ENCODE measurements at regions not wholly inside any gene's neighbourhood (a gene's known extent, or its start where the extent isn't known, plus 50 kb on each side); places are given as distances from the start of the nearest gene placed in this dataset.
"Not testable (repeated sequence)": the region's sequence is repeated elsewhere in the genome, so short reads cannot be mapped to it uniquely, and the experiment has no call there.

GRCh38 chr13:88976466-88976865 is 1305.3 kb downstream of the SLITRK5 start:
- no peak for DNase-seq (ENCODE audit: extremely low read depth, low read depth, low spot score)

- DNase-seq (ENCODE audit: extremely low read depth, low read depth, low spot score) = no peak
Measured at GRCh38 chr13:88978607-88979006, 1307.4 kb downstream of the SLITRK5 start.

GRCh38 chr13:88979465-88980175 is 1308.4 kb downstream of the SLITRK5 start:
- DNase-seq (ENCODE audit: extremely low read depth, low read depth, low spot score) = no peak

- no peak for DNase-seq (ENCODE audit: extremely low read depth, low read depth, low spot score)
Measured at GRCh38 chr13:89003656-89004055, 1332.5 kb downstream of the SLITRK5 start.

- DNase-seq (ENCODE audit: extremely low read depth, low read depth, low spot score) = no peak
Measured at GRCh38 chr13:89011615-89012014, 1340.4 kb downstream of the SLITRK5 start.

DNA sequence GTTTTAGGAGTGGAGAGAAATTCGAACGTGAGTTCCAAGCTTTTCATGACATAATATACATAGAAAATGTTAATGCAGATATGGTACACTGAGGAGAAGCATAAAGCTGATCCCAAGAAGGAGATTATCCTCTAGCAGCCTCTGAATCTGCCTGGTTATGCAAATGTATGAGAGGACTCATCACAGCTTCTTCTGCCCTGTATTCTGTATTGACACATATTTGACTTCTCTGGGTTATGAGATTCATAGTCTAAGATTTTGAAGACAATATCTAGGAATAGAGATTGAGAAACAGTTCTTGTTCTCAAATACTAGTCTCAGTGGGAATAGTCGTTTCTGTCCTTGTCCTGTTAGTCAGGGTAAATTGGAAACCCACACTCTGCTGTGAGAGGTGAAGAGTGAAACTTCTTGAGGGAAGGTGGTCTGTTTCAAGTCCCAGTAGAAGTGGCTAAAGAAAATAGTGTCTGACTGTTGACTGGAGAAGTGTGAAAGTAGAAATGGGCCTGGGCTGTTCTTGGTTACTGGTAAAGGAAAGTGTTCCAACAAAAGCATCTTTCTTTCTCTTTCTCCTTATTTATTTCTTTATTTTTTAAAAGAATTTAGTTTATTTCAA is 1356.6 kb downstream of the SLITRK5 start:
- no peak for DNase-seq (ENCODE audit: extremely low read depth, low read depth, low spot score)

- no peak for DNase-seq (ENCODE audit: extremely low read depth, low read depth, low spot score)
Measured at GRCh38 chr13:89029062-89029461, 1357.9 kb downstream of the SLITRK5 start.

DNA sequence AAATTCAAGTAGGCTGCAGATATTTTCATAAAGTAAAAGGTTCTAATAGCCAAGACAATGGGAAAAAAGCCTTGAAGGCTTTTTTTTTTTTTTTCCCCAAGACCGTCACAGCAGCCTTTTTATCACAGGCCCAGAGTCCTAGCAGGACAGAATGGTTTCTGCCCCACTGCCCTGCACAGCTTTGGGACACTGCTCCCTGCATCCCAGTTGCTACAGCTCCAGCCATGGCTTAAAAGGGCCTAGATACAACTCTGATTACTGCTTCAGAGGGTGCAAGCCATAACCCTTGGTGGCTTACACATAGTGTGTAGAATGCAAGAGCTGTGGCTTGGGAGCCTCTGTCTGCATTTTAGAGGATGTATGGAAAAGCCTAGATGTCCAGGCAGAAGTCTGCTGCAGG is 1362.8 kb downstream of the SLITRK5 start:
- DNase-seq (ENCODE audit: extremely low read depth, low read depth, low spot score) = no peak

DNA sequence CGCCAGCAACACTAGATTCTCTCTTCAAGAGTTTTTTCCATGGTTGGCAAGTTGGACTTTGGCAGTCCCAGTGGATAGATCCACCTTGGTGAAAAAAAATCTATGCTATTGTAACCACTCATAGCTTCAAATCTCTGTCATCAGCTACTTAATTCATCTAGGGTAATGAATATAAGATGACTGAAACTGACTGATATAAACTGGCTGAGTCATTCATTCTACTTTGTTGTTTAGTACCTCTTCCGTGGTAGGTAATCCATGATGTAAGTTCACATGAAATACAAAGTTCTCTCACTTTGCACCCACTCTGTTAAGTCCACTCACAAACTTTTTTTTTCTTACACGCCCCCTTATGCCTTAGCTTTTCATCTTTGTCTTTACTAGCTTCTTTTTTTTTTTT is 1381.5 kb downstream of the SLITRK5 start:
- no peak for DNase-seq (ENCODE audit: extremely low read depth, low read depth, low spot score)

GRCh38 chr13:89053418-89053817 is 1382.2 kb downstream of the SLITRK5 start:
- no peak for DNase-seq (ENCODE audit: extremely low read depth, low read depth, low spot score)

DNA sequence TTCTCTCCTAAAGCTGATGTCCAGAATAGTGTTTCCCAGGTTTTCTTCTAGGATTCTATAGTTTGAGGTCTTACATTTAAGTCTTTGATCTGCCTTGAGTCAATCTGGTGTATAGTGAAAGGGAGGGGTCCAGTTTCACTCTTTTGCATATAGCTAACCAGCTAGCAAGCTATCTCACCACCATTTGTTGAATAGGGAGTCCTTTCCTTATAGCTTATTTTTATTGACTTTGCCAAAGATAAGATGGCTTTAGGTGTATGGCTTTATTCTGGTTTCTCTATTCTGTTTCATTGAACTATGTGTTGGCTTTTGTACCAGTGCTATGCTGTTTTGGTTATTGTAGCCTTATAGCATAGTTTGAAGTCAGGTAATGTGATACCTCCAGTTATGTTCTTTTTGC is 1386.1 kb downstream of the SLITRK5 start:
- DNase-seq (ENCODE audit: extremely low read depth, low read depth, low spot score) = no peak

GRCh38 chr13:89057862-89058261 is 1386.7 kb downstream of the SLITRK5 start:
- no peak for DNase-seq (ENCODE audit: extremely low read depth, low read depth, low spot score)

DNA sequence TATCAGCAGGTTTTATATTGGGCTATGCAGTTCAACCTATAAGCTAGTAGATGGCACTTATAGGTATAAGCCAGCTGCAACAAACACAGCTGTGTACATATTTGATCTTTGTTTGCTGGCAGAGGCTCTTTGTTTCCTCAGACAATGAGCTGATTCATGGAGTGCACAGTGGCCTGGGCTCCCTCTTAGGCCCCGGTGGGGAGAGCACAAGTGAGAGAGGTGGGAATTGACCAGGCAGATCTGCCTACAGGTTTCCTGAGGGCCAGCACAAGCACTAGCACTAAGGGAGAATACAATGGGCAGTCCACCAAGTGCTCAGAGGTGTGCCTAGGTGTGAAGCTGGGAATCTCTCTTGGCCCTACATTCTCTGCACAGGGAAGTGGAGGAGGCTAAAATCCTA is 1390.7 kb downstream of the SLITRK5 start:
- no peak for DNase-seq (ENCODE audit: extremely low read depth, low read depth, low spot score)

DNA sequence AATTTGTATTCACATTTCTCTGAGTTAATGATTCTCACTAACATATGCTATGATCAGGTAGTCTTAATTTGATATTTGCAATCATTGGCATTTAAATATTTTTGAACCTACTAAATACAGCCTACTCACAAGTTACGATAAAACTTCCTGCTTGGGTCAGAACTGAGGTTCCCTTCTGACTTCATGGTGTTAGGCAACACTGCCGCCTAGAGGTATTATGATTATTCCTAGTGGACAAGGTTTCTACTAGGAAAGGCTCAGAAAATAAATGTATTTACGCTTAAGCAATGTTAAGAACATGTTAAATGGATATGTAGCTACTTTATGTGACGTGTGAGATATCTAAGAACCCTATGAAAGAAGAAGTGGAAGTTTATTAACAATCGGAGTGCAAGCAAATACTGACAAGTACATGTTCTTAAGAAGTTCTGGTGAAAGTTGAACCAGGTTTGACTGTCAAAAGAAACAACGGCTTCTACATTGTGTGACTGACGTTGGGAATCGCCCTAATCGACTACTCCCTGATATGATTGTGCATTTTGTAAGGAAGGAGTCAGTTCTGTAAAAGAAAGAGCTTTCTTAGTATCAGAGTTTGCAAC is 1395.8 kb downstream of the SLITRK5 start:
- DNase-seq (ENCODE audit: extremely low read depth, low read depth, low spot score) = no peak

DNA sequence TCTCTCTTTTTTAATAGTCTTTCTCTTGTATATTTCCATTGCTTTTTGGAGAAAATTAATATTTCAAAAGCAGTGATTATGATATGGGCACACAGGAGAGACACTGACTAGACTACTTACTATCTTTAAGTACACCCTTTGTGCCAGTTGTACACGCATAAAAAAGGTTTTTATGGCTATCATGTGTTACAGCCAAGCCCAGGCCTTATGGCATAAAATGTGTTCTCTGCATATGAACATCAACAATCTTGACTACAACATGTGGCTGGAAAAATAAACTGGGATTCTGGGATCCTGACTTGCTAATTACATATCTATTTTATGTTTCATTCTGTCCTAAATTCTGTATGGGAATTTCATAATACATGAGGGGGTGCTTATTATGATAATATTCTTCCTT is 1401.8 kb downstream of the SLITRK5 start:
- DNase-seq (ENCODE audit: extremely low read depth, low read depth, low spot score) = no peak

GRCh38 chr13:89076622-89077021 is 1405.5 kb downstream of the SLITRK5 start:
- DNase-seq (ENCODE audit: extremely low read depth, low read depth, low spot score) = no peak

- DNase-seq (ENCODE audit: extremely low read depth, low read depth, low spot score) = no peak
Measured at GRCh38 chr13:89082623-89083022, 1411.5 kb downstream of the SLITRK5 start.

DNA sequence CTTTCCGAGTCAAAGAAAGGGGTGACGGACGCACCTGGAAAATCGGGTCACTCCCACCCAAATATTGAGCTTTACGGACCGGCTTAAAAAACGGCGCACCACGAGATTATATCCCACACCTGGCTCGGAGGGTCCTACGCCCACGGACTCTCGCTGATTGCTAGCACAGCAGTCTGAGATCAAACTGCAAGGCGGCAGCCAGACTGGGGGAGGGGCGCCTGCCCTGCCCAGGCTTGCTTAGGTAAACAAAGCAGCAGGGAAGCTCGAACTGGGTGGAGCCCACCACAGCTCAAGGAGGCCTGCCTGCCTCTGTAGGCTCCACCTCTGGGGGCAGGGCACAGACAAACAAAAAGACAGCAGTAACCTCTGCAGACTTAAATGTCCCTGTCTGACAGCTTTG is 1416.9 kb downstream of the SLITRK5 start:
- not testable (repeated sequence) for DNase-seq (ENCODE audit: extremely low read depth, low read depth, low spot score)

GRCh38 chr13:89097994-89098393 is 1426.8 kb downstream of the SLITRK5 start:
- DNase-seq (ENCODE audit: extremely low read depth, low read depth, low spot score) = no peak

DNA sequence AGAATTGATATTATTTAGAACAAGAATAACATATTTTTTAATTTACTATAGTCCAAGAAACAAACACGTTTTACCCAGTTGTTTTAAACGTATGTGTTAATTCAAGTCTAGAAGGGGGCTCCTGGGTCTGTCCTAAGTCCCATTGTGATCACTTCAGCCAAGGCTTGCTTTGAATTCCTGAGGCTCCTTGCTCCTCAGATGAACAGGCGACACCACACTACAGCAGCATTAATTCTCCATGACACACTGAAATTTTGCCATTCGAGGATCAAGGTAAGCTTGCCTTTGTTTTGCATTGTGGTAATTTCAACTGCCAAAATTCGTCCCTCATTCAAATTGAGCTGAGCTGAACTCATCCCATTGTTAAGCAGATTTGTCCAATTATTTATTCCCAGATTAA is 1442.6 kb downstream of the SLITRK5 start:
- no peak for DNase-seq (ENCODE audit: extremely low read depth, low read depth, low spot score)

- no peak for DNase-seq (ENCODE audit: extremely low read depth, low read depth, low spot score)
Measured at GRCh38 chr13:89115307-89115706, 1444.1 kb downstream of the SLITRK5 start.

GRCh38 chr13:89136678-89137077 is 1465.5 kb downstream of the SLITRK5 start:
- DNase-seq (ENCODE audit: extremely low read depth, low read depth, low spot score) = no peak

Data from glomerular endothelial cell (primary cell).